Neural cell (in vitro differentiated cells): ENCODE measurements at regions not wholly inside any gene's neighbourhood (a gene's known extent, or its start where the extent isn't known, plus 50 kb on each side); places are given as distances from the start of the nearest gene placed in this dataset.

Experiments
- H2AFZ ChIP-seq: fragments of 200-600, 300-800 bp; sonication (generic), shearing (Covaris generic); 2 replicates; pipeline ENCODE4 v1.6.0; 2014; ENCODE audit warnings: low read depth, mild to moderate bottlenecking, antibody characterized with exemption, low read length, moderate library complexity
- H3F3A ChIP-seq: fragments of 200-600 bp; shearing (Covaris generic); 2 replicates; pipeline ENCODE4 v1.6.1; 2016; ENCODE audit warnings: mild to moderate bottlenecking, moderate library complexity, mixed read lengths, antibody characterized with exemption, low read length; ENCODE audit not compliant: insufficient read depth, poor library complexity, severe bottlenecking
- H3K27ac ChIP-seq: fragments of 200-600, 300-800 bp; sonication (generic), shearing (Covaris generic); 2 replicates; pipeline ENCODE4 v1.5.1; 2014; ENCODE audit warnings: mild to moderate bottlenecking, low read length, moderate library complexity
- H3K27me3 ChIP-seq: fragments of 300-800, 200-600 bp; sonication (generic), shearing (Covaris generic); 2 replicates; pipeline ENCODE4 v1.6.0; 2014; ENCODE audit warnings: mild to moderate bottlenecking, low read depth, low read length, moderate library complexity; ENCODE audit not compliant: insufficient read depth
- H3K36me3 ChIP-seq: fragments of 300-800, 200-600 bp; sonication (generic), shearing (Covaris generic); 2 replicates; pipeline ENCODE4 v1.5.1; 2014; ENCODE audit warnings: mild to moderate bottlenecking, antibody characterized with exemption, low read length, moderate library complexity; ENCODE audit not compliant: insufficient read depth
- H3K4me2 ChIP-seq: fragments of 300-800, 200-600 bp; sonication (generic), shearing (Covaris generic); 2 replicates; pipeline ENCODE4 v1.6.0; 2014; ENCODE audit warnings: mild to moderate bottlenecking, low read length
- H3K4me3 ChIP-seq: fragments of 300-800, 200-600 bp; sonication (generic), shearing (Covaris generic); 2 replicates; pipeline ENCODE4 v1.5.1; 2014; ENCODE audit warnings: mild to moderate bottlenecking, low read length, moderate library complexity
- H3K79me2 ChIP-seq: fragments of 200-600 bp; shearing (Covaris generic); replicated peaks from 2 replicates; pipeline ENCODE4 v1.6.0; 2014; ENCODE audit warnings: mild to moderate bottlenecking, low read length, moderate library complexity; ENCODE audit not compliant: insufficient read depth
- H3K9ac ChIP-seq: fragments of 300-800, 200-600 bp; sonication (generic), shearing (Covaris generic); 2 replicates; pipeline ENCODE4 v1.6.1; 2016; ENCODE audit warnings: mild to moderate bottlenecking, low read length, mixed read lengths
- H3K9me2 ChIP-seq: fragments of 200-600 bp; shearing (Covaris generic); 2 replicates; pipeline ENCODE4 v1.6.1; 2016; ENCODE audit warnings: mild to moderate bottlenecking, low read length, mixed read lengths; ENCODE audit not compliant: insufficient read depth
- H3K9me3 ChIP-seq: fragments of 200-600, 300-800 bp; sonication (generic), shearing (Covaris generic); 2 replicates; pipeline ENCODE4 v1.6.1; 2016; ENCODE audit warnings: mild to moderate bottlenecking, mixed run types, low read length, moderate library complexity, mixed read lengths
- H4K20me1 ChIP-seq: fragments of 200-600 bp; shearing (Covaris generic); 2 replicates; pipeline ENCODE4 v1.6.1; 2016; ENCODE audit warnings: mild to moderate bottlenecking, mixed run types; ENCODE audit not compliant: insufficient read depth
- CTCF ChIP-seq: fragments of 450-650 bp; IDR thresholded peaks from 2 replicates; pipeline ENCODE4 v1.5.1; 2014; ENCODE audit warnings: antibody characterized with exemption, mild to moderate bottlenecking, moderate library complexity; ENCODE audit not compliant: poor library complexity, severe bottlenecking
- EP300 ChIP-seq: fragments of 450-650 bp; conservative IDR thresholded peaks from 2 replicates; pipeline ENCODE4 v1.6.1; 2014; ENCODE audit warnings: antibody characterized with exemption, mild to moderate bottlenecking, moderate library complexity; ENCODE audit not compliant: poor library complexity, severe bottlenecking
- EZH2 ChIP-seq: fragments of 200-600, 300-800 bp; shearing (Covaris generic), sonication (generic); IDR thresholded peaks from 2 replicates; pipeline ENCODE4 v1.6.1; 2014; ENCODE audit warnings: antibody characterized with exemption, low read length, borderline replicate concordance, mild to moderate bottlenecking; ENCODE audit not compliant: insufficient read depth, poor library complexity, severe bottlenecking
- MXI1 ChIP-seq: fragments of 450-650 bp; conservative IDR thresholded peaks from 2 replicates; pipeline ENCODE4 v1.6.1; 2014; ENCODE audit warnings: antibody characterized with exemption, mild to moderate bottlenecking; ENCODE audit not compliant: poor library complexity, severe bottlenecking
- POLR2AphosphoS5 ChIP-seq: IDR thresholded peaks from 2 replicates; pipeline ENCODE4 v1.6.1; 2012
- RAD21 ChIP-seq: fragments of 450-650 bp; conservative IDR thresholded peaks from 2 replicates; pipeline ENCODE4 v1.6.1; 2014; ENCODE audit warnings: antibody characterized with exemption, mild to moderate bottlenecking, moderate library complexity
- REST ChIP-seq: IDR thresholded peaks from 2 replicates; pipeline ENCODE4 v1.6.1; 2012; ENCODE audit warnings: borderline replicate concordance
- SMC3 ChIP-seq: fragments of 450-650 bp; conservative IDR thresholded peaks from 2 replicates; pipeline ENCODE4 v1.6.1; 2014; ENCODE audit warnings: antibody characterized with exemption, mild to moderate bottlenecking, moderate library complexity; ENCODE audit not compliant: poor library complexity
- TAF1 ChIP-seq: IDR thresholded peaks from 2 replicates; pipeline ENCODE4 v1.6.1; 2012; ENCODE audit warnings: low read depth

GRCh38 chr2:217223222-217223930 lies 363.5 kb upstream of the TNP1 start:
- no peaks in the 10 kb centered on the region for H3K9me2 ChIP-seq
- no peak overlapping the region for H3K27ac ChIP-seq
- no peak overlapping the region for H3K4me3 ChIP-seq
- no peaks in the 10 kb centered on the region for H3K9me3 ChIP-seq
- no peaks in the 10 kb centered on the region for H3K27me3 ChIP-seq
- no peaks in the 10 kb centered on the region for H3F3A ChIP-seq
- H3K4me2 ChIP-seq: no peak overlapping the region
- no peaks in the 10 kb centered on the region for H3K36me3 ChIP-seq
- H3K79me2 ChIP-seq: no peaks in the 10 kb centered on the region
- no peaks in the 10 kb centered on the region for H4K20me1 ChIP-seq
- TF ChIP-seq EZH2 (no peak), EP300 (no peak), REST (no peak), POLR2AphosphoS5 (no peak), TAF1 (no peak)
- H3K9ac ChIP-seq: no peak overlapping the region
- no peak overlapping the region for H2AFZ ChIP-seq

- no peak for TF ChIP-seq POLR2AphosphoS5
- TF ChIP-seq TAF1: no peak
- TF ChIP-seq CTCF: no peak
- TF ChIP-seq RAD21: no peak
- no peak for TF ChIP-seq MXI1
- no peak for TF ChIP-seq SMC3
- Histone ChIP-seq H3K79me2 (no peaks in the 10 kb centered on the region), H3F3A (no peaks in the 10 kb centered on the region), H3K9me3 (no peaks in the 10 kb centered on the region), H3K27me3 (no peaks in the 10 kb centered on the region), H3K36me3 (no peaks in the 10 kb centered on the region), H3K9me2 (no peaks in the 10 kb centered on the region), H3K27ac (no peak overlapping the region), H2AFZ (no peak overlapping the region), H3K9ac (no peak overlapping the region), H3K4me2 (no peak overlapping the region), H3K4me3 (no peak overlapping the region), H4K20me1 (no peaks in the 10 kb centered on the region)
Observed at GRCh38 chr2:217222309-217222910, 362.5 kb upstream of the TNP1 start.
